HG03280 (cell line): ENCODE measurements at regions not wholly inside any gene's neighbourhood (a gene's known extent, or its start where the extent isn't known, plus 50 kb on each side); places are given as distances from the start of the nearest gene placed in this dataset.

ENCODE experiments used
- ATAC-seq: cut with Tn5 transposase; IDR thresholded peaks from one replicate; pipeline ENCODE4 v1.9.1; 2021; ENCODE audit warnings: mild to moderate bottlenecking, moderate library complexity; ENCODE audit not compliant: unreplicated experiment

GRCh38 chr7:46168671-46169383, 247.8 kb upstream of the IGFBP3 start:
- no peak for ATAC-seq

GRCh38 chr7:46168231-46168630, 247.2 kb upstream of the IGFBP3 start:
- ATAC-seq, result no peak

- no peak for ATAC-seq
Observed at GRCh38 chr7:46165276-46165675, 244.2 kb upstream of the IGFBP3 start.

GRCh38 chr7:46164629-46165028, 243.6 kb upstream of the IGFBP3 start:
- no peak for ATAC-seq

GRCh38 chr7:46163246-46163645, 242.2 kb upstream of the IGFBP3 start:
- no peak for ATAC-seq

- ATAC-seq, result no peak
Observed at GRCh38 chr7:46162609-46163008, 241.5 kb upstream of the IGFBP3 start.

- ATAC-seq, result no peak
Observed at GRCh38 chr7:46160861-46161260, 239.8 kb upstream of the IGFBP3 start.

- no peak for ATAC-seq
Observed at GRCh38 chr7:46157931-46158330, 236.9 kb upstream of the IGFBP3 start.

GRCh38 chr7:46157404-46157803, 236.3 kb upstream of the IGFBP3 start:
- ATAC-seq, result no peak

GRCh38 chr7:46156853-46157252, 235.8 kb upstream of the IGFBP3 start:
- no peak for ATAC-seq

- no peak for ATAC-seq
Observed at GRCh38 chr7:46156086-46156485, 235.0 kb upstream of the IGFBP3 start.

GRCh38 chr7:46155367-46155766, 234.3 kb upstream of the IGFBP3 start:
- ATAC-seq, result no peak

- no peak for ATAC-seq
Observed at GRCh38 chr7:46153951-46154787, 233.1 kb upstream of the IGFBP3 start.

- no peak for ATAC-seq
Observed at GRCh38 chr7:46153583-46153950, 232.5 kb upstream of the IGFBP3 start.

- ATAC-seq, result no peak
Observed at GRCh38 chr7:46152696-46153095, 231.6 kb upstream of the IGFBP3 start.

- no peak for ATAC-seq
Observed at GRCh38 chr7:46150721-46151120, 229.6 kb upstream of the IGFBP3 start.

GRCh38 chr7:46150202-46150601, 229.1 kb upstream of the IGFBP3 start:
- ATAC-seq, result no peak

- no peak for ATAC-seq
Observed at GRCh38 chr7:46147871-46148270, 226.8 kb upstream of the IGFBP3 start.

GRCh38 chr7:46146454-46147255, 225.6 kb upstream of the IGFBP3 start:
- ATAC-seq, result no peak

- no peak for ATAC-seq
Observed at GRCh38 chr7:46145412-46145811, 224.3 kb upstream of the IGFBP3 start.
